Heart left ventricle (tissue), 16 donors: ENCODE measurements at regions not wholly inside any gene's neighbourhood (a gene's known extent, or its start where the extent isn't known, plus 50 kb on each side); places are given as distances from the start of the nearest gene placed in this dataset.

ENCODE experiments used
- ATAC-seq, 4 donors: fragments of 200-7000 bp; cut with Tn5 transposase; one replicate each; pipeline ENCODE4 v1.9.1; 2020 to 2022; ENCODE audit warnings: moderate library complexity in 4 of 4, mild to moderate bottlenecking in 3 of 4, moderate number of reproducible peaks in 1 of 4
- DNase-seq, 5 donors: peaks; one replicate each; pipeline ENCODE4 v3.0.0-alpha.2; 2020
- H3K27ac ChIP-seq, 12 donors: fragments of 200-600 bp; sonication (generic) in 4 of 12; one replicate each; pipeline versions ENCODE4 v1.5.0 to v1.8.0; 2016 to 2022; ENCODE audit warnings: mild to moderate bottlenecking in 2 of 12
- H3K27me3 ChIP-seq, 9 donors: fragments of 200-600 bp; sonication (generic) in 2 of 9; one replicate each; pipeline versions ENCODE4 v1.5.1 to v1.8.0; 2016 to 2022; ENCODE audit warnings: mild to moderate bottlenecking in 3 of 9
- H3K36me3 ChIP-seq, 9 donors: fragments of 200-600 bp; sonication (generic) in 2 of 9; one replicate each; pipeline versions ENCODE4 v1.5.0 to v1.8.0; 2018 to 2022; ENCODE audit warnings: mild to moderate bottlenecking in 2 of 9
- H3K4me1 ChIP-seq, 12 donors: fragments of 200-600 bp; sonication (generic) in 4 of 12; one replicate each; pipeline versions ENCODE4 v1.5.0 to v1.8.0; 2016 to 2022; ENCODE audit warnings: mild to moderate bottlenecking in 3 of 12
- H3K4me3 ChIP-seq, 12 donors: fragments of 200-600 bp; sonication (generic) in 4 of 12; one replicate each; pipeline versions ENCODE4 v1.5.0 to v1.8.0; 2017 to 2022; ENCODE audit warnings: mild to moderate bottlenecking in 9 of 12, moderate library complexity in 4 of 12
- H3K9me3 ChIP-seq, 12 donors: fragments of 200-600 bp; sonication (generic) in 4 of 12; one replicate each; pipeline versions ENCODE4 v1.5.0 to v1.8.0; 2016 to 2022; ENCODE audit warnings: mild to moderate bottlenecking in 1 of 12
- CTCF ChIP-seq, 12 donors: fragments of 200-600 bp; sonication (generic) in 4 of 12; IDR thresholded peaks; one replicate each; pipeline versions ENCODE4 v1.5.0 to v1.8.0; 2018 to 2022; ENCODE audit warnings: antibody characterized with exemption in 12 of 12, mild to moderate bottlenecking in 5 of 12
- POLR2A ChIP-seq, 2 donors: fragments of 450-650 bp; IDR thresholded peaks; one replicate each; pipeline ENCODE4 v1.6.1; 2017; ENCODE audit warnings: antibody characterized with exemption in 2 of 2, mild to moderate bottlenecking in 2 of 2, moderate library complexity in 2 of 2
- WGBS, 4 donors: extraction: QIAGEN DNeasy Blood & Tissue Kit in 2 of 4; methylation state at CpG; one replicate each; pipeline versions ENCODE4 v1.1.5 to v1.1.7; 2013 to 2018; 5-methylcytosine and 5-hydroxymethylcytosine counted together
- intact Hi-C, 10 donors: fragments of 100-400 bp; cut with DNase I; formaldehyde crosslinking; loops; one replicate each; pipeline versions ENCODE4 v1.11.1 to v1.14.2; 2022
- donor health status: ischemic (EF 13 %, LVEDD 7.1; RV severe dilation, severe dysfunction).
- donor health status: healthy with polysubstance abuse.
- donor health status: DM: no; HTN: yes; CAD: no.
- donor health status: DM: no; HTN: no; CAD: no.
- donor health status: ischemic (EF 25% LVEDD 6.9; RV normal size, moderate dysfunction).
- donor health status: ischemic (EF 25% LVEDD 5.7; RV mildly dilated, moderate dysfunction).
- donor health status: healthy.
- donor health status: DM: yes; HTN: yes; CAD: no.
- donor health status: ischemic (EF 35%, LVEDD 5.7; RV mildly dilated, moderate dysfunction).
- donor health status: nonischemic (EF 11% LVEDD 7.7; RV severe dilation, severe dysfunction).
- donor health status: DM: yes; HTN: yes; CAD: no.
- donor health status: PGD.
- donor health status: ischemic (EF 29% LVEDD 5.4; RV normal size, mild dysfunction).
- donor health status: nonischemic (EF 23%, LVEDD 6.1; RV moderate dilation, normal function).

- Histone ChIP-seq H3K9me3 (peaks cover 0 to 5% (median 0%) of the 10 kb centered on the region in 12 donors), H3K4me3 (no peak overlapping the region), H3K27ac (no peak overlapping the region), H3K4me1 (no peaks in the 10 kb centered on the region), H3K36me3 (no peaks in the 10 kb centered on the region), H3K27me3 (peaks cover 0 to 50% (median 4%) of the 10 kb centered on the region in 9 donors)
- ATAC-seq = no peak
- WGBS, 4 donors = 75 to 87% (median 81%) methylated on average over 6 of the region's 6 CpGs
- DNase-seq = no peak
- TF ChIP-seq POLR2A (IDR thresholded peaks at IDR 0.05) (no peak), CTCF (IDR thresholded peaks at IDR 0.05) (no peak)
- intact Hi-C loops = no loop called here
These were observed 239.8 kb downstream of the RBM19 start for GRCh38 chr12:113726254-113726819.

- ATAC-seq = no peak
- peaks cover 0 to 52% (median 2%) of the 10 kb centered on the region in 9 donors for H3K27me3 ChIP-seq
- no peaks in the 10 kb centered on the region for H3K4me1 ChIP-seq
- no peak for DNase-seq
- H3K36me3 ChIP-seq = no peaks in the 10 kb centered on the region
- TF ChIP-seq POLR2A (IDR thresholded peaks at IDR 0.05) = no peak
- TF ChIP-seq CTCF (IDR thresholded peaks at IDR 0.05) = no peak
- H3K27ac ChIP-seq = no peak overlapping the region
- H3K9me3 ChIP-seq = peaks cover 0 to 5% (median 0%) of the 10 kb centered on the region in 12 donors
- no peak overlapping the region for H3K4me3 ChIP-seq
- WGBS, 4 donors = 83 to 100% (median 90%) methylated on average over 2 of the region's 2 CpGs
- intact Hi-C loops = no loop called here
These were observed 240.6 kb downstream of the RBM19 start for GRCh38 chr12:113725557-113725876.

GRCh38 chr12:113724794-113725556 lies 241.2 kb downstream of the RBM19 start:
- intact Hi-C loops = no loop called here
- Histone ChIP-seq H3K36me3 (no peaks in the 10 kb centered on the region), H3K27ac (no peak overlapping the region), H3K4me1 (no peaks in the 10 kb centered on the region), H3K4me3 (no peak overlapping the region), H3K9me3 (peaks cover 0 to 5% (median 0%) of the 10 kb centered on the region in 12 donors), H3K27me3 (peaks cover 0 to 58% (median 0%) of the 10 kb centered on the region in 9 donors)
- no peak for TF ChIP-seq CTCF (IDR thresholded peaks at IDR 0.05)
- no peak for TF ChIP-seq POLR2A (IDR thresholded peaks at IDR 0.05)
- WGBS, 4 donors = 70 to 78% (median 76%) methylated on average over 34 of the region's 34 CpGs
- DNase-seq (no peak), ATAC-seq (no peak)

- intact Hi-C loops = no loop called here
- H3K36me3 ChIP-seq = no peaks in the 10 kb centered on the region
- H3K4me3 ChIP-seq = no peak overlapping the region
- H3K4me1 ChIP-seq = no peaks in the 10 kb centered on the region
- no peak for ATAC-seq
- H3K9me3 ChIP-seq = peaks cover 0 to 5% (median 0%) of the 10 kb centered on the region in 12 donors
- peaks cover 0 to 52% (median 0%) of the 10 kb centered on the region in 9 donors for H3K27me3 ChIP-seq
- DNase-seq = no peak
- no peak overlapping the region for H3K27ac ChIP-seq
- 82 to 86% (median 83%) methylated on average over 4 of the region's 4 CpGs for WGBS, 4 donors
- TF ChIP-seq CTCF (IDR thresholded peaks at IDR 0.05) = no peak
- TF ChIP-seq POLR2A (IDR thresholded peaks at IDR 0.05) = no peak
These were observed 242.5 kb downstream of the RBM19 start for GRCh38 chr12:113723631-113724030.
